ENCODE measurements at regions not wholly inside any gene's neighbourhood (a gene's known extent, or its start where the extent isn't known, plus 50 kb on each side); places are given as distances from the start of the nearest gene placed in this dataset.
"Not testable (repeated sequence)": the region's sequence is repeated elsewhere in the genome, so short reads cannot be mapped to it uniquely, and the experiment has no call there.

GRCh38 chr15:30830961-30831360, 72.8 kb upstream of the FAN1 start:
- DNase-seq (ENCODE audit: extremely low read depth in 1 of 2, low read depth in 1 of 2) = no peak

GRCh38 chr15:30833379-30833778, 70.3 kb upstream of the FAN1 start:
- not testable (repeated sequence) for DNase-seq (ENCODE audit: extremely low read depth in 1 of 2, low read depth in 1 of 2)

GRCh38 chr15:30841639-30842038, 62.1 kb upstream of the FAN1 start:
- not testable (repeated sequence) for DNase-seq (ENCODE audit: extremely low read depth in 1 of 2, low read depth in 1 of 2)

- not testable (repeated sequence) for DNase-seq (ENCODE audit: extremely low read depth in 1 of 2, low read depth in 1 of 2)
Measured at GRCh38 chr15:30842798-30843472, 60.8 kb upstream of the FAN1 start.

GRCh38 chr15:30845536-30845935, 58.2 kb upstream of the FAN1 start:
- DNase-seq (ENCODE audit: extremely low read depth in 1 of 2, low read depth in 1 of 2) = not testable (repeated sequence)
